Smooth muscle cell (in vitro differentiated cells): ENCODE measurements at regions not wholly inside any gene's neighbourhood (a gene's known extent, or its start where the extent isn't known, plus 50 kb on each side); places are given as distances from the start of the nearest gene placed in this dataset.

ENCODE experiments used
- DNase-seq: peaks from one replicate; lab custom pipeline; 2025; ENCODE audit not compliant: unreplicated experiment; lab: John Stamatoyannopoulos, UW
- H2AFZ ChIP-seq: fragments of 200-600 bp; sonication (generic); 2 replicates; pipeline ENCODE4 v1.6.0; 2016; ENCODE audit warnings: antibody characterized with exemption, low read depth, mild to moderate bottlenecking
- H3F3A ChIP-seq: fragments of 200-600 bp; sonication (generic); 2 replicates; pipeline ENCODE4 v1.6.0; 2017; ENCODE audit warnings: antibody characterized with exemption, low read depth
- H3K27ac ChIP-seq: fragments of 200-600 bp; sonication (generic); 2 replicates; pipeline ENCODE4 v1.5.1; 2016; ENCODE audit warnings: low read depth, mild to moderate bottlenecking
- H3K27me3 ChIP-seq: fragments of 200-600 bp; sonication (generic); 2 replicates; pipeline ENCODE4 v1.6.1; 2016; ENCODE audit warnings: low read depth, mild to moderate bottlenecking
- H3K36me3 ChIP-seq: fragments of 200-600 bp; sonication (generic); 2 replicates; pipeline ENCODE4 v1.5.1; 2016; ENCODE audit warnings: low read depth
- H3K4me1 ChIP-seq: fragments of 200-600 bp; sonication (generic); 2 replicates; pipeline ENCODE4 v1.5.1; 2016; ENCODE audit warnings: low read depth
- H3K4me2 ChIP-seq: fragments of 200-600 bp; sonication (generic); 2 replicates; pipeline ENCODE4 v1.6.0; 2016; ENCODE audit warnings: mild to moderate bottlenecking
- H3K4me3 ChIP-seq: fragments of 200-600 bp; sonication (generic); 2 replicates; pipeline ENCODE4 v1.5.1; 2016; ENCODE audit warnings: mild to moderate bottlenecking
- H3K79me2 ChIP-seq: fragments of 200-600 bp; sonication (generic); 2 replicates; pipeline ENCODE4 v1.6.0; 2016; ENCODE audit warnings: low read depth, mild to moderate bottlenecking
- H3K9ac ChIP-seq: fragments of 200-600 bp; sonication (generic); 2 replicates; pipeline ENCODE4 v1.6.0; 2016; ENCODE audit warnings: low read depth
- H3K9me3 ChIP-seq: fragments of 200-600 bp; sonication (generic); replicated peaks from 2 replicates; pipeline ENCODE4 v1.5.1; 2016; ENCODE audit warnings: low read depth
- H4K20me1 ChIP-seq: fragments of 200-600 bp; sonication (generic); 2 replicates; pipeline ENCODE4 v1.6.0; 2016; ENCODE audit warnings: low read depth
- CTCF ChIP-seq: fragments of 200-600 bp; sonication (generic); IDR thresholded peaks from 2 replicates; pipeline ENCODE4 v1.5.1; 2017; ENCODE audit warnings: borderline replicate concordance, mild to moderate bottlenecking, antibody characterized with exemption; ENCODE audit not compliant: insufficient read depth, poor library complexity, severe bottlenecking
- WGBS: methylation state at CpG from one replicate; pipeline ENCODE4 v1.1.7; 2016; ENCODE audit warnings: low lambda C conversion rate; 5-methylcytosine and 5-hydroxymethylcytosine counted together

DNA sequence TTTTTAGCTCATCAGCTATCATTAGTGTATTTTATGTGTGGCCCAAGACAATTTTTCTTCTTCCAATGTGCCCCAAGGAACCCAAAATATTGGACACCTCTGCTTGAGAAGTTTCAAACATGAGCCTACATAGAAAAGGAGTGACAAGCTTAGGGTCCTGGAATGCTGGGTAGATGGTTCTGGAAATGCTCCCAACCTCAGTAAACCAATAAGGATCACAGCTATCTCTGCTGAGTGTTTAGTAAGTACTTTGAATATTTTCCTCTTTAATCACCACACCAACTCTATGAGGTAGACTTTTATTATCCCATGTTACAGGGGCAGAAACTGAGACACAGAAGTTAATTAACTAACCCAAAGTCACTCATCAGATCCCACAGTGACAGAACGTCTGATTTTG is 164.9 kb upstream of the KLF3 start:
- Histone ChIP-seq H3K9ac (no peak overlapping the region), H3K9me3 (no peaks in the 10 kb centered on the region), H3F3A (no peaks in the 10 kb centered on the region), H3K79me2 (no peaks in the 10 kb centered on the region), H3K27ac (no peak overlapping the region), H3K27me3 (no peaks in the 10 kb centered on the region), H3K36me3 (no peaks in the 10 kb centered on the region), H3K4me1 (peaks cover 25% of the 10 kb centered on the region), H2AFZ (no peak overlapping the region), H3K4me2 (no peak overlapping the region), H4K20me1 (no peaks in the 10 kb centered on the region), H3K4me3 (no peak overlapping the region)
- WGBS = 65% methylated on average over 1 of the region's 1 CpG
- no peak for DNase-seq
- TF ChIP-seq CTCF = no peak

GRCh38 chr4:38500433-38500832 is 163.6 kb upstream of the KLF3 start:
- no peak overlapping the region for H3K27ac ChIP-seq
- no peak overlapping the region for H2AFZ ChIP-seq
- peaks cover 25% of the 10 kb centered on the region for H3K4me1 ChIP-seq
- no peaks in the 10 kb centered on the region for H3K27me3 ChIP-seq
- H3K4me2 ChIP-seq = no peak overlapping the region
- H3K9me3 ChIP-seq = no peaks in the 10 kb centered on the region
- no peaks in the 10 kb centered on the region for H3F3A ChIP-seq
- H3K9ac ChIP-seq = no peak overlapping the region
- no peaks in the 10 kb centered on the region for H4K20me1 ChIP-seq
- no peak overlapping the region for H3K4me3 ChIP-seq
- no peak for TF ChIP-seq CTCF
- no peaks in the 10 kb centered on the region for H3K36me3 ChIP-seq
- 63% methylated on average over 2 of the region's 2 CpGs for WGBS
- H3K79me2 ChIP-seq = no peaks in the 10 kb centered on the region
- no peak for DNase-seq

DNA sequence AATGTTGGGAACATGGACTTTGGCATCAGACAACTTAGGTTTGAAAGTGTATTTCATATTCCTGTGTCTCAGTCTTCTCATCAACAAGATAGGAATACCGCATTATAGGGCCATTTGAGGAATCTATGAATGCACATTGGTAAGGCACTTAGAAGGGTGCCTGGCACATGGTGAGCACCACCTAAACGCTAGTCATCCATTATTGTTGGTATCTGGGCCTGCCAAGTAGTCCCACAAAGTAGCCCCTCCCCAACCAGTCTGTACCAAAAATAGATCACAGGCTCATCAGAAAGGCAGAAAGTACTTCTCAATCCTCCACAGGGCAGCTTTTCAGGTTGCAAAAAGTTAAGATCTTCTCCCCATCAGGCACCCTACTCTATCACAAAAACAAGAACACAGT is 162.3 kb upstream of the KLF3 start:
- no peaks in the 10 kb centered on the region for H3K36me3 ChIP-seq
- H3K4me3 ChIP-seq = no peak overlapping the region

More for the DNA sequence above, 162.3 kb upstream of the KLF3 start:
- no peaks in the 10 kb centered on the region for H3K9me3 ChIP-seq
- no peak for TF ChIP-seq CTCF
- WGBS = 100% methylated on average over 2 of the region's 2 CpGs
- H3K4me2 ChIP-seq = no peak overlapping the region
- H3K4me1 ChIP-seq = peaks cover 14% of the 10 kb centered on the region
- H3F3A ChIP-seq = no peaks in the 10 kb centered on the region
- DNase-seq = no peak
- no peaks in the 10 kb centered on the region for H3K79me2 ChIP-seq
- H4K20me1 ChIP-seq = no peaks in the 10 kb centered on the region
- H3K27ac ChIP-seq = no peak overlapping the region
- H3K27me3 ChIP-seq = no peaks in the 10 kb centered on the region
- H3K9ac ChIP-seq = no peak overlapping the region
- no peak overlapping the region for H2AFZ ChIP-seq
